ENCODE measurements at regions not wholly inside any gene's neighbourhood (a gene's known extent, or its start where the extent isn't known, plus 50 kb on each side); places are given as distances from the start of the nearest gene placed in this dataset.
"Not testable (repeated sequence)": the region's sequence is repeated elsewhere in the genome, so short reads cannot be mapped to it uniquely, and the experiment has no call there.

DNA sequence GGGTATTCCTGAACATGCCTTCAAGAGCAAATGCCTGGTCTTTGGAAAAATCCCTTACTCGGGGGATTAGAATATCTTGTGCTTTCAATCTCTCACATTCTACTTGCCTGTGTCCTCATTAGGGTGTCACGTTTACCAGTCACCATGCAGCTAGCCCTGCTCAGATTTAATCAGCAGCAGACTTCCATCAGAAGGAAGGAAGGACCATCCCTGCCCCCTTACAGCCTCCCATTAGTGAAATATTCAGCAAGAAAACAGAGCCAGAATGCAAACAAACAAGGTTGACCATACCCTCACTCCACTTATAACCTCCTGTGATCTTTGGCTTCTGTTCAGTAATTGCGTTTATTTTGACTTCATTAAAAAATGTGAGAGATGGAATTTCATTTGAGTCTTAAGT lies 208.6 kb downstream of the CXCL12 start:
- no peak for DNase-seq (ENCODE audit: low read depth)

DNA sequence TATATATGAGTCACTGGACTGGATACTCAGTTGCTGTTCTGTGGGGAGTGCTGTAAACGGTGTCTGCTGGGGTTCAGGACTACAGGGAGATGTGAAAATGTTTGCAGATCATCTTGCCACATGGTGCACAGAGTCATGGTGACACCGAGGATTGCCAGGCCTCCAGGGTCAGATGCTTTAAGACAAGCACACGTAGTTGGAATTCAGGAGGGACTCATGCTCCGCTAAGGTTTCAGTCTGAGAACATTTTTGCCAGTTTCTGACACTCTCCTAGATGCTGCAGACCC lies 211.3 kb downstream of the CXCL12 start:
- no peak for DNase-seq (ENCODE audit: low read depth)

DNA sequence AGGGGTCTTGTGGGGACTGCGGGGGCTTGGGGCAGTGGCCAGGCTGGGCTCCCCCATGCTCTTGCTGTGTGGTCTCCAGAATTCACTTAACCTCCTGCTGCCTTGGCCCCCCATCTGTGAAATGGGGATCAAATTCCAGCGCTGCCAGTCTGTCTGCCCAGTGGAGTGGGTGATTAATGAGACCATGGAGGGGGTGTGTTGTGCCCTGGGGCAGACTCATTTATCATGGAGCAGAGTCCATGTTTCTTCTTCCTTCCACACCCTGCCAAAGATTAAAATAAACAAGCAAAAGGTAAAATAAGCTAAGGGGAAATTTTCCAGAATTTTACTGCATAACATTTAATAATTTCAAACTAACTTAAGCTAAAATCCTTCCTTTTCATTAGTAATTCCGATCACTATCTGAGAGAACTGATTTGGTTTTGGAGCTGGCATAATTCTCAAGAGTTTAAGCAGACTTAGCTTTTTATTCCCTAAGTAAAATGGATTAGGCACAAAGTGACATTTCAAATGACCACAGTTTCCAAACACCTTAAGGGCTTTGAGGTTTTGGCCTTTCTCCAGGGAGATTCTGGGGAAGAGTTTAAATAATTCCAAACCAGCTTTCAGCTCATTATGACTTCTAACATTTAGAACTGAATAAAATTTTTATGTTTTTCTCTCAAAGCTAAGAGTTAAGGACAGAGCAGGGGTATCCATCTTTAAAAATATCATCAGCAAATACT lies 211.9 kb downstream of the CXCL12 start:
- no peak for DNase-seq (ENCODE audit: low read depth)

DNA sequence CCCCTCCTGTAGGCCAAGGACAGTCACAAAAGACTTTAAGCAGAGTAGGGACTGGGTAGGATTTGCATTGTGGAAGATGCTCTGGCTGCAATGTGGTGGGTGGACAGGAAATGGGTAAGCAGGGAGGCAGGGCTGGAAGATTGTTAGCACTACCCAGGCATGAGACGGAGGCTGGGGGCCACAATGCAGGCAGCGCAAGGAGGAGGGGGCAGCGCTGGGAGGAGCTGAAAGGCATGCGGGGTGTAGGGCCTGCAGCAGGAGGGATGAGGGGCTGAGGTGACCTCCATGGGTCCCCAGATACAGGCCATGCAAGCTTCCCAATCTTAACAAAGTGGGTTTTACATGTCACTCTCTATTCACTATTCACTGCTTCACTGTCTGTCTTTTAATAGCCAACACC lies 213.1 kb downstream of the CXCL12 start:
- no peak for DNase-seq (ENCODE audit: low read depth)

DNA sequence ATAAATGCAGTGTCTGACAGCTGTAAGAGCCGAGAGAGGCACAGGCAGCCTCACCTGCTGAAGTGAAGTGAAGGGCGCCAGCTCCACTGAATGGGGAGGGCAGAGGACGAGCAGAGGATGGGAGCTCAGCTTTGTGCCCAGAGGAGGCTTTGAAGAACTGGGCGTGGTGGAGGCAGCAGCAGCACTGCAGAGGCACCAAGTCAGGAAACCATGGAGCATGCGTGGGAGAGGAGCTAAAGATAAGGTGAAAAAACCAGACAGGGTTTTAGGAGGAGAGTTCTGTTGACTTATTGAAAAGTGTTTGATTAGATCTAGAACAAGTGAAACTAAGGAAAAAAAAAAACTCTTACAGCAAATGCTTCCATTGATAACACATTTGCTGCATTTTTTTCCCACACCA lies 216.4 kb downstream of the CXCL12 start:
- DNase-seq (ENCODE audit: low read depth), result no peak

DNA sequence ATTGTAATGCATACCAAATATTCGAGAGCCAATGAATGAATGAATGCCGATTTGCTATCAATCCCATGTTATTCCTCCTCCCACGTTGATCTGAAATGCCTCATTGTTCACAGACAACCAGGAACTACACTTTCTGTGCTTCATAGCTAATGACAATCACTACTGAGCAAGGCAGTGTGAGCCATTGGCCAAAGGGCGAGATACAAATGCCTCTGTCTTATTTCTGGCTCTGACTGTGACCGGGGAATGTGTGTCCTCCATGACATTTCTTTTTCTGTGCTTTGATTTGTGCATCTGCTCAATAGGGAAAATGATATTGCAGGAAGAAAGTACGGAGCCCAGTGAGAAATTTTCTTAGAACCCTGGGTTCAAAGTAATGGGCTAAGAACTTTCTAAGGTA lies 217.1 kb downstream of the CXCL12 start:
- no peak for DNase-seq (ENCODE audit: low read depth)

DNA sequence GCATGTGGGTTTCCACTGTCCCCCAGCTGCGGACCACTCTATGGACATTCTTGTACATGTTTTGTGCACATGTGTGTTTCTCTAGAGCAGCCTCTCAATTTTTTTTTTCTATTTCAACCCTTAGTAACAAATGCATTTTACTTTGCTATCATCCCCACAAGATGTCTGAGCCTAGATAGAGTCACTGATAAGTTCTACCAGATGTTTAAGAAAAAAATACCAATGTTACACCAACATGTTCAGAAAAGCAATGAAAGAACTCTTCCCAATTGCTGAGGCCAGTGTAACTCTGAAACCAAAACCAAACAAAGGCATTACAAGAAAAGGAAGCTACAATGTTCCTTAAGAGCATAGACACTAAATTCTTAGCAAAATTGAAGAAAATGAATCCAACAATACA lies 218.5 kb downstream of the CXCL12 start:
- no peak for DNase-seq (ENCODE audit: low read depth)

DNA sequence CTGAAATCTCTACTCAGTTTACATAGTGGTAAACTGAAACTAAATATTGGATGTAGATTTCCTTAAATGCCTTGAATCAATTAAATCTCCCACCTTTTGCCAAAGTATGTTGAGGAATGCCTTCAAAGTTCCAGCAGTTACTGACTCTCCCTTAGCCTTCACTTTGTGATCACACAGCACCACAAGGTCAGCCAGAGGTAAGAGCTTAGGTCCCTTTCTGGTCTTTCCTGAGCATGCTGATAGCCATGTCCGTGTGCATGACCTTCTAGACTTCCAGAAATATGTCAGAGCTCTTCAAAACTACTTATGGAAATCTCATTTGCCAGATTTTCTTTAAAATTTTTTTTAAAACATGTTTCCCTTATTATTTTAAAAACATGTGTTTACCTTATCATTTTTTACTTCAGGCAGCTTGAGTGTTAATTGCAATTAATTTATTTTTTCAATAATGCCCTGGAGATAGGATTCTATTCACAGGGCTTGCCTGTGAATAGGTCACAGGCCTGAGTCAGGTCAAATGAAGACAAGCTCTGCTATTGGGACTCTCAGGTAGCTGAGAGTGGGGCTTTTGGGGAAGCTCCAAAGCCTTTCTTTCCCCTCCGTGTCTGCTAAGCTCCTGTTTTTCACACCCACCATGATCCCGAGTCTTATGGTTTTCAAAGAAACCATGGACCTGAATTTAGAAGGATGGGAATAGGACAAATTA lies 220.5 kb downstream of the CXCL12 start:
- no peak for DNase-seq (ENCODE audit: low read depth)

DNA sequence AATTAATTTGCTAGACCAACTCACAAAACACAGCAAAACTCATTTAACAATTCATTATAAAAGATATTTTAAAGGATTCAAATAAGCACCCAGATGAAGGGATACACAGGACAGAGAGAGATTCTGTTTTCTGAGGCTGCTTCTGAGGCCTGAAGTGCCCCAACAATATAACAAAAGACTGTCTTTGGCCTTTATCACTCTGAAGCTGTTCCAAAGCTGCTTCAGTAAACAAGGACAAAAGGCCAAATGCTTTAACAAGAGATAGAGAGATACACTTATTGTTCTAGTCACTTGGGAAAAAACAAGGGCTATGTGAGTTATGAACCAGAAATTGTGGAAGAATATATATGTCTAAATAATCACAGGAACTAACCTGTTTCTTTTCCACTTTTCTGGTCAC lies 223.7 kb downstream of the CXCL12 start:
- DNase-seq (ENCODE audit: low read depth), result no peak

DNA sequence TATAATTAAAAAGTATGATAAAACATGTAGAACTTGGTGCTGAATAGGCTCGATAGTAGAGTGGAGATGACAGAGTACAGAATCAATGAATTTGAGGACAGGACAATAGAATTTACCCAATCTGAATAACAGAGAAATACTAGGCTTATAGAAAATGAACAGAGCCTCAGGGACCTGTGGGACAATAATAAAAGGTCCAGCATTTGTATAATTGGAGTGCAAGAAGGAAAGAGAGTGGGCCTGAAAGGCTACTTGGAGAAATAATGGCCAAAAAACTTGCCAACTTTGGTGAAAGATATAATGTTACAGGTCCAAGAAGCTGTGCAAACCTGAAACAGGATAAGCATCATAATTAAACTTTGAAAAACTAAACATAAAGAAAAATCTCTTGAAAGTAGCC lies 227.3 kb downstream of the CXCL12 start:
- no peak for DNase-seq (ENCODE audit: low read depth)

DNA sequence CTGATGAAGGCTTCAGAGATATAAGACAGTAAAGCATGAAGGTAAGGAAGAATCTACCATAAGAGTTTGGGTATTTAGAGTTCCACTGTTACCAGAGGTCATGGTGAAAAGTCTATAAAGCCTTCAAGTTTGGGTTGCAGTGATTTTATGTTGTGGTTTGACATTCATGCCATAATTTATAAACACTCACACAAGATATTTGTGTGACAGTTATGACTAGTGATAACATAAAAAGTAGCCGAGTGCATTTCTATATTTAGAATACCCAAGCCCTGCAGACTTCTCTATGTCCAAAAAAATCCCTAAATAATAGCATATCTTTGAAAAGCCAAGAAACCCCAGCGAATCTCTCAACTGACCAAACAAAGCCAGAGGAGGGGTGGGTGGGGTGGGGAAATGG lies 229.9 kb downstream of the CXCL12 start:
- DNase-seq (ENCODE audit: low read depth), result no peak

DNA sequence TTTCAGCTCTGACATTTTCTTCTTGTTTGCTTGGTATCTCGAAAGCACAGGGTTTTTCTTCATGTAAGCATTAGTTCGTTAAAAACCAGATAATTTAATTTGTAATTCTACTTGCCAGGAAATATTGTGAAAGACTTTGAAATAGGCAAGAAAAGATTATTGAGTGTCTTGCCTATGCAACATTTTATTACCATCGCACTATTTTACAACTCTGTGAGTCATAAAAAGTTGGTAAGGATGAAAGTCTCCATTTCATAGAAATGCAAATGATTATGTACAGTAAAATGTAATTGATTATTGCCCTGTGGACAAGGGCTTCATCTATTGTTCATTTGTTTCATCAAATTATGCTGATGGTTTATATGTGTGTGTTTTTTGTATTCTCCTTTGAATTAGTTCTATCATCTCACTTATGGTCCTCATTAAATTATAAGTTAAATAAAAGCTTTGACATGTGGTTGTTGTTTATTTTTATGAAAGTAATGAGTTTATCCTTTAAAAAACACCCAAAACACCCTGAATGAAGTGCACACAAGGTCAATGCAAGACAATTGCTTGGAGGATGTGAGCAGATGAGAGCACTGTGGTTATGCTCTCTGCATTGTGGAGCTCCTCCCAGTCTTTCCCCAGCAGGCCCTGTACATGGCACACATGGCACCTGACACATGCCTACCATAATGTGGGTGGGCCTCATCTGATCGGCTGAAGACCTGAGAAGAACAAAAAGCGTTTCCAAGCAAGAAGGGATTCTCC lies 230.8 kb downstream of the CXCL12 start:
- no peak for DNase-seq (ENCODE audit: low read depth)

DNA sequence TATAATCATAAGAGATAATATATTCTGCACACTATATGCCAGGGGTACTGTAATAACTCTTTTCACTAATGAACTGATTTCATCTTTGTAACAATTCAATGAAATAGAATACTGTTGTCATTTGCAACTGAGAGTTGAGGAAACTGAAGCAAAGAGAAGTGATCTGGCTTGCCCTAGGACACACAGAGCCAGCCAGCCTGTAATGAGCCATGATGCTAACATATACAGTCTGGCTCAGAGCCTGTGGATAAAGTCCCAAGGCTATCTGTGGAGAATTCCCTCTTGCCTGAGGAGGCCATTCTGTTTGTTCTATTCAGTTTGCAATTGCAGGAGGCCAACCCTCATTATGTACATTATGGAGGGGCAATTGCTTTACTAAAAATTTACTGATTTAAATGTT lies 241.3 kb downstream of the CXCL12 start:
- DNase-seq (ENCODE audit: low read depth), result no peak

DNA sequence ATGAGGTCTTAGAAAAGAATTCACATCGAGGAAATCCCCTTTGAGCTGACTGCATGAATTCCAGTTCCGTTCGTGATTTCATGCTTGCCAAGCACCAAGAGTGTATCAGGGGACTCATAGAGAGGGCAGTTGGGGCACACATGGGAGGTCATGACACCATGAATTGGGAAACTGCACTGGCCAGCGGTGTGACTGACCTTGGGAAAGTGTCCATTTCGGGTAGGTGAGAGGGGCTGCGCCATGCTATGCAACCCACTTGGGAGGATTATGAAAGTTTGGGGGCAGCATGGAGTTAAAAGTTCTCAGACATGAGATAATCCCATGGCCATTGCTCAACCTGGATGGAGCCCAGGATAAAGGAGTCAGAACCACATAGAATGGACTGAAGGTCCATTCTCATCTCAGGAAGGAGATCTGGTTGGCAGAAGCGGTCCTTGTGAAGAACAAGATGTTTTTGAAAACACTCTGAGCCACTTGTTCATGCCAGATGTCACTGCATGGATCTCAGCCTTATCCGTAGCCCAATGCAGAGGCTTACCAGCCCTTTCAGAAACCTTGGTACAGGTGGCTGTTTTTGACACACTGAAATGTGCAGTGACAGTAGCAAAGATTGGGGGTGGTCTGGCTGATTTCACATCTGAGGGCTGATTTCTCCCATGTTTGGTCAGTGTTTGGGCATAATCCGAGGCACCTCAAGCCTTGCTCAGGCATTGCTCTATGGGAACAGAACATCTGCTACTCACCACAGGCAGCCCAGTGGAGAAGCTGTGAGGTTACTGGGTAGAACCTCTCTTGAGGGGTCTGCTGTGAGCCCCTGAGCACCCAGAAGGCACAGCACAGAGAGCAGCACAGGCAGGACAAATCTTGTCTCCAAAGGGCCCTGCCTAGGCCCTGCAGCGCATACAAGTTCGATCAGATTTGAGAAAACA lies 252.3 kb downstream of the CXCL12 start:
- DNase-seq (ENCODE audit: low read depth), result no peak

DNA sequence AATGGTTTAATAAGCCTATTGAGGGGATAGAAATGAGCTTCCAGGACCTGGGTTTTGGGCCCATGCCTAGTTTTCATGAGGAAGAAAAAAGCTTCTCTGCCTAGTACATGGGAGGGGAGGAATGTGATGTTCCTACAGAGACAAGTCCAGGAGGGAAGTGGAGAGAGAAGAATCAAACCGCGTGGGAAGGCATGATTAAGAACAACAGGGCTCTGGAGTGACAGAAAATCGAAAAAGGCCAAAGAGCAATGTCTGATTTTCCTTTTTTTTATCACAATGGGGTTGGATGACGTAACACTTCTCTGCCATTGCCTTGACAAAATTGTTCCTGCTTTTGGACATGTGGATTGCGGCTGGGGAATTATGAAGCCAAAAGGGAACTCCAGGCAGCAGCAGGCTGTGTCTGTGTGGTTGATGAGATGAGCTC lies 258.6 kb downstream of the CXCL12 start:
- DNase-seq (ENCODE audit: low read depth), result no peak

DNA sequence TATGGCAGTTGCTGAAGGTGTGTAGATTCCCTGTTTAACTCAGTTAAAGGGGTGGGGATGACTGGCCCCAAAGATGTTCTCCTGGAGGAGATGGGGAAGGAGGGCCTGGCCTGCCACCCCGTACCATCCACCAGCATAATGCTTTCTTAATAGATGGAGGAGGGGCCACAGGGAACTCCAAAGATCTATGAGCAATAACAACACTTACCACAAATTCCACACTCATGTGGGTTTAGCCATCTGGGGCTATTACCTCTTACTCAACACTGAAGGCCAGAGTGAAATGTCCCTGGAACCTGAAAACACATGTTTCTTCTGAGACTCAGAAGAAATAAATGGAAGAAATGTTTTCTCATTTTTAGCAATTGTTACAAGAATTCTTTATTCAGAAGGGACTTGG lies 259.0 kb downstream of the CXCL12 start:
- no peak for DNase-seq (ENCODE audit: low read depth)

DNA sequence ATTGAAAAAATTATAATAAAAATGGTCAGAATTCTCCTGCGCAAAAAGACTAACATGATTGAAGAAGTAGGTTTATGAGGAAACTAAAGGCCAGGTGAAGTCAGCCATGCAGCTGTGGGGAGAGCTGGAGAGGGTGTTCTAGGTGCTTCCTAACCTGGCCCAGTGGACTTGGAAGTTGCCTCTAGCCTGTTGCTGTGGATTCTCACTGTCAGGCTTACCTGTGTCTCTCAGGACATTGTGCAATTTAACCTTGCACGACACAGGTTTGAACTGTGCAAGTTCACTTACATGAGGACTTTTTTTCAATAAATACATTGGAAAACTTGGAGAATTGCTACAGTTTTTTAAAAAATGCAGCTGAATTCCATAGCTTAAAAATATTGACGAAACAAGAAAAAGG lies 266.4 kb downstream of the CXCL12 start:
- DNase-seq (ENCODE audit: low read depth), result no peak

DNA sequence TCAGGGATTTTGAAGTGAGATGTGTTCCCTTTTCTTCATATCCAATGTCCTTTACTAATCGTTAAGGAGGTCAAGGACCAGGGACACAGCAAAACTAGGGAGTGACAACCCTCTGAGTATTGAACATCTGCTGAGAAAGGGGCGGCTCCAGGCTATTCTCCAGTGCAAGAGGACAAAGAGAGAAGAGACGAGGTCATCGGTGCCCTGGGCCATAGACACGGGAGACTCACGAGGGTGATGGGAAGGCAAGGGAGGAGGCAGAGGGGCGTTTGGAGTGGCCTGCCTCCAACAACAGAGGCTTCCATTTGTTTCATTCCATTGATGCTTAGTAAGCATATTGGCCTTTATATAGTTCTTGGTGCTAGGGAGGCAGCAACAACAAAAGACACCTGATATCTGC lies 268.4 kb downstream of the CXCL12 start:
- no peak for DNase-seq (ENCODE audit: low read depth)

DNA sequence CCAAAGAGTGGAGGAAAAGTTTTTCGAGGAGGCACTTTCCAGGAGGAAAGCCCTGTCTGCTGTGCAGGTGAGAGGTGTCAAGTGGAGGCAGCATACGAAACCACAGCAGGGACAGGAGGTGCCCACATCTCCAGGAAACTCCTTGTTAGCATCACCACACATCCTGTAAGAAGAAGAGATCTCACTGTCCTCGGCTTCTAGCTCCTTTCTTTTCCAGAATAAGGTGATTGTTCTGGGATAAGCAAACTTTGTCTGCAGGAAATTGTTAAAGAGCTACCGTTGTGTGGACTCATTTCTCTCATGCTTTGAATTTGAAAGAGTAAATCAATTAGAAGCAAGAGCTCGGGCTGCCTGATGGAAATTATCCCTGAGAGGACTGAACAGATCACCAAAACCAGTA lies 269.4 kb downstream of the CXCL12 start:
- no peak for DNase-seq (ENCODE audit: low read depth)

DNA sequence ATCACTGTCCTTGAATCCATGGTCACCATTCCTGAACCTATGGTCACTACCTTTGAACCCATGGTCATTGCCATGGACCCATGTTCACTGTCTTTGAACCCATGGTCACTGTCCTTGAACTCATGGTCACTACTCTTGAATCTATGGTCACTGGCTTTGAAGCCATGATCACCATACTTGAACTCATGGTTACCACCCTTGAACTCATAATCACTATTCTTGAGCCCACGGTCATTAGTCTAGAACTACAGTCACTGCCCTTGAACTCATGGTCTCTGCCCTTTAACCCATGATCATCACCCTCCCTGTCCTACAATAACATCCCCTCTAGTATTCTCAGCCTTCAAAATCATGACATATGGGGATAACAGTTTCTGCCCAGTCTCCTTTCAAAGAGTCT lies 270.5 kb downstream of the CXCL12 start:
- no peak for DNase-seq (ENCODE audit: low read depth)

DNA sequence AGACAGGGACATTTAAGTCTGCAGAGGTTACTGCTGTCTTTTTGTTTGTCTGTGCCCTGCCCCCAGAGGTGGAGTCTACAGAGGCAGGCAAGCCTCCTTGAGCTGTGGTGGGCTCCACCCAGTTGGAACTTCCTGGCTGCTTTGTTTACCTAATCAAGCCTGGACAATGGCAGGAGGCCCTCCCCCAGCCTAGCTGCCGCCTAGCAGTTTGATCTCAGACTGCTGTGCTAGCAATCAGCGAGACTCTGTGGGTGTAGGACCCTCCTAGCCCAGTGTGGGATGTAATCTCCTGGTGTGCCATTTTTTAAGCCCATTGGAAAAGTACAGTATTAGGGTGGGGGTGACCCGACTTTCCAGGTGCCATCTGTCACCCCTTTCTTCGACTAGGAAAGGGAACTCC lies 272.6 kb downstream of the CXCL12 start:
- DNase-seq (ENCODE audit: low read depth), result not testable (repeated sequence)

DNA sequence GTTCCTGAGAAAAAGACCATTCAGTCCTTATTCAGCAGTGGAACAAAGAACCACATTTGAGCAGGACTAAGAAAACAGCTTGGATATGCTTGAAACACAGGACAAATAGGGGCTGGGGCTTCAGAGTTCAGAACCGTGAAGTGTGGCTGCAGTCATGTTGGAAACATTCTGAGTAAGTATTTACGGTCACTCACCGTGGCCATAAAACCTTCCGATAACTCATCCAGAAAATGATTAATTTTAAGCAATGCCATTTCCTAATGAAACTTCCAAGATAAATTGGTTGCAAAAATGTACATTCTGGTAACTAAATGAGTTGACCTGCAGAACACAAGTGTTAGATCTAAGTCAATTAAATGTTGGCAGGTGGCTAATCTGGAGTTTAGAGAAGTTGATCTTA lies 279.2 kb downstream of the CXCL12 start:
- DNase-seq (ENCODE audit: low read depth), result no peak

Data from stimulated activated CD8-positive, alpha-beta memory T cell treated with anti-CD3 and anti-CD28 coated beads, Interleukin-7, amount 100 ng/mL, for 24 hours (primary cell).